Embryonic facial prominence (tissue), 1 donor: ENCODE measurements at regions not wholly inside any gene's neighbourhood (a gene's known extent, or its start where the extent isn't known, plus 50 kb on each side); places are given as distances from the start of the nearest gene placed in this dataset.
"Not testable (repeated sequence)": the region's sequence is repeated elsewhere in the genome, so short reads cannot be mapped to it uniquely, and the experiment has no call there.

Source experiments
- DNase-seq: peaks from one replicate; pipeline ENCODE4 v3.0.0-alpha.2; 2016; ENCODE audit errors: extremely low spot score

GRCh38 chr1:95668165-95668564, 434.2 kb downstream of the RWDD3 start:
- DNase-seq: no peak

- DNase-seq: not testable (repeated sequence)
These were observed 435.6 kb downstream of the RWDD3 start for GRCh38 chr1:95669638-95670037.

- no peak for DNase-seq
These were observed 437.1 kb downstream of the RWDD3 start for GRCh38 chr1:95671098-95671497.

GRCh38 chr1:95679262-95679661, 445.3 kb downstream of the RWDD3 start:
- no peak for DNase-seq

GRCh38 chr1:95685081-95685480, 451.1 kb downstream of the RWDD3 start:
- no peak for DNase-seq

- no peak for DNase-seq
These were observed 452.2 kb downstream of the RWDD3 start for GRCh38 chr1:95686217-95686616.

- no peak for DNase-seq
These were observed 465.3 kb downstream of the RWDD3 start for GRCh38 chr1:95699149-95699953.

- no peak for DNase-seq
These were observed 467.6 kb downstream of the RWDD3 start for GRCh38 chr1:95701450-95702173.

GRCh38 chr1:95703046-95703445, 469.0 kb downstream of the RWDD3 start:
- DNase-seq: no peak

GRCh38 chr1:95716097-95716496, 482.1 kb downstream of the RWDD3 start:
- no peak for DNase-seq

GRCh38 chr1:95716550-95716949, 482.5 kb downstream of the RWDD3 start:
- DNase-seq: no peak

GRCh38 chr1:95723346-95723745, 489.3 kb downstream of the RWDD3 start:
- DNase-seq: no peak

GRCh38 chr1:95728841-95729240, 494.8 kb downstream of the RWDD3 start:
- DNase-seq: no peak

GRCh38 chr1:95730986-95731385, 497.0 kb downstream of the RWDD3 start:
- no peak for DNase-seq

- DNase-seq: no peak
These were observed 497.5 kb downstream of the RWDD3 start for GRCh38 chr1:95731466-95731865.

GRCh38 chr1:95733031-95733430, 499.0 kb downstream of the RWDD3 start:
- no peak for DNase-seq

- DNase-seq: no peak
These were observed 499.7 kb downstream of the RWDD3 start for GRCh38 chr1:95733671-95734070.

GRCh38 chr1:95734560-95734959, 500.6 kb downstream of the RWDD3 start:
- DNase-seq: no peak

- no peak for DNase-seq
These were observed 508.6 kb downstream of the RWDD3 start for GRCh38 chr1:95742591-95743089.

- DNase-seq: no peak
These were observed 510.7 kb downstream of the RWDD3 start for GRCh38 chr1:95744731-95745130.

- no peak for DNase-seq
These were observed 518.7 kb downstream of the RWDD3 start for GRCh38 chr1:95752515-95753381.

GRCh38 chr1:95753382-95754016, 519.5 kb downstream of the RWDD3 start:
- no peak for DNase-seq
